Fibroblast of mammary gland (primary cell): ENCODE measurements at regions not wholly inside any gene's neighbourhood (a gene's known extent, or its start where the extent isn't known, plus 50 kb on each side); places are given as distances from the start of the nearest gene placed in this dataset.
A peak's percentile ranks its signal among the peaks of the same experiment; 100 is the strongest.
"Not testable (repeated sequence)": the region's sequence is repeated elsewhere in the genome, so short reads cannot be mapped to it uniquely, and the experiment has no call there.

Experiments used
- DNase-seq: peaks from one replicate; pipeline ENCODE4 v3.0.0-alpha.2; 2010; ENCODE audit warnings: low read depth
- H3K4me3 ChIP-seq: 2 replicates; pipeline ENCODE4 v1.5.1; 2011; ENCODE audit warnings: low read depth, mild to moderate bottlenecking, low read length, moderate library complexity; ENCODE audit not compliant: control insufficient read depth
- TF ChIP-seq, protein P1 (sequence below): conservative IDR thresholded peaks from 2 replicates; pipeline ENCODE4 v1.5.1; 2011; ENCODE audit warnings: low read depth, low read length, inconsistent platforms; ENCODE audit not compliant: control insufficient read depth, insufficient read depth

DNA sequence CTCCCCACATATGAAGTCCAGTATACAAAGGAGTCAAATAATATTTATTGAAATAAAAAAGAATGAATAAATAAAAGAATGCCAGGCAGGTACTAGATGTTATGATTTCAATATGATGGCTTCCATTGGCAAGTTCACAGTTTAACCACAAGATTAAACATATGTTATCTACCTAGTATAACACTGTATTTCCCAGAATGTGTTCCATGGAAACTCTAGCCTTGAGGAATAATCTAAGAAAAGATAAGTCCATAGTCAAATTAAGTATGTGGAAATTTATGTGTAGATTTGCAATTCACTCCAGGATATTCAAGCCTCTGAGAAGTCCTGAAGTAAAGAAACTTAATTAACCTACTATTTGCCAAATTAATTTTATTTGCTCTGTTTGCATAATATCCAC, 71.1 kb upstream of the FMNL2 start:
- TF ChIP-seq, protein P1, sequence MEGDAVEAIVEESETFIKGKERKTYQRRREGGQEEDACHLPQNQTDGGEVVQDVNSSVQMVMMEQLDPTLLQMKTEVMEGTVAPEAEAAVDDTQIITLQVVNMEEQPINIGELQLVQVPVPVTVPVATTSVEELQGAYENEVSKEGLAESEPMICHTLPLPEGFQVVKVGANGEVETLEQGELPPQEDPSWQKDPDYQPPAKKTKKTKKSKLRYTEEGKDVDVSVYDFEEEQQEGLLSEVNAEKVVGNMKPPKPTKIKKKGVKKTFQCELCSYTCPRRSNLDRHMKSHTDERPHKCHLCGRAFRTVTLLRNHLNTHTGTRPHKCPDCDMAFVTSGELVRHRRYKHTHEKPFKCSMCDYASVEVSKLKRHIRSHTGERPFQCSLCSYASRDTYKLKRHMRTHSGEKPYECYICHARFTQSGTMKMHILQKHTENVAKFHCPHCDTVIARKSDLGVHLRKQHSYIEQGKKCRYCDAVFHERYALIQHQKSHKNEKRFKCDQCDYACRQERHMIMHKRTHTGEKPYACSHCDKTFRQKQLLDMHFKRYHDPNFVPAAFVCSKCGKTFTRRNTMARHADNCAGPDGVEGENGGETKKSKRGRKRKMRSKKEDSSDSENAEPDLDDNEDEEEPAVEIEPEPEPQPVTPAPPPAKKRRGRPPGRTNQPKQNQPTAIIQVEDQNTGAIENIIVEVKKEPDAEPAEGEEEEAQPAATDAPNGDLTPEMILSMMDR, result no peak
- H3K4me3 ChIP-seq, result no peak overlapping the region
- no peak for DNase-seq

DNA sequence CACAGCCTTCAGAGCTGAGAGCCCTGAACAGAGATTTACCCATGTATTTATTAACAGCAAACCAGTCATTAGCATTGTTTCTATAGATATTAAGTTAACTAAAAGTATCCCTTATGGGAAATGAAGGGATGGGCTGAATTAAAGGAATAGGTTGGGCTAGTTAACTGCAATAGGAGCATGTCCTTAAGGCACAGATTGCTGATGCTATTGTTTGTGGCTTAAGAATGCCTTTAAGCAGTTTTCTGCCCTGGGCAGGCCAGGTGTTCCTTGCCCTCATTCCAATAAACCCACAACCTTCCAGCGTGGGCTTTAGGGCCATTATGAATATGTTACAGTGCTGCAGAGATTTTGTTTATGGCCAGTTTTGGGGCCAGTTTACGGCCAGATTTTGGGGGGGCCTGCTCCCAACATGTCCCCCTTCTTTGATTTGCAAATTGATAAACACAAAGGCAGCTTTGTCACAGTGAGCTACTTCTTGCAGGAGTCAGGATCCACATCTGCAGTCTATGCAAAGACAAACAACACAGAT, 61.2 kb upstream of the FMNL2 start:
- DNase-seq, H3K4me3 ChIP-seq: not testable (repeated sequence)

DNA sequence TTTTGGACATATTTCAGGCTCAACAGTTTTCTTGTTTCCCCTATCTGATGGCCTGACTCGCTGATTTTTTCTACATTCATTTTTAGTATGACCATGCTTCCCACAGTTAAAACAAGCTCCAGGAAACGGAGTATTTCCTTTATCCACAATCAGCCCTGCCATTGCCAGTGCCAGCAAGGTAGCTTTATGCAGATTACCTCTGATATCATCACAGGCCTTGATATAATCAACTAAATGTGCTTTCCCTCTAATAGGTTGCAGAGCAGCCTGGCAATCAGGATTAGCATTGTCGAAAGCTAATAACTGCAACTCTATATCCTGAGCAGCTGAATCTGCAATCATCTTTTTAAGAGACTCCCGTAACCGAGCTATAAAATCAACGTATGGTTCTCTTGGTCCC, 57.1 kb upstream of the FMNL2 start:
- not testable (repeated sequence) for H3K4me3 ChIP-seq, DNase-seq

DNA sequence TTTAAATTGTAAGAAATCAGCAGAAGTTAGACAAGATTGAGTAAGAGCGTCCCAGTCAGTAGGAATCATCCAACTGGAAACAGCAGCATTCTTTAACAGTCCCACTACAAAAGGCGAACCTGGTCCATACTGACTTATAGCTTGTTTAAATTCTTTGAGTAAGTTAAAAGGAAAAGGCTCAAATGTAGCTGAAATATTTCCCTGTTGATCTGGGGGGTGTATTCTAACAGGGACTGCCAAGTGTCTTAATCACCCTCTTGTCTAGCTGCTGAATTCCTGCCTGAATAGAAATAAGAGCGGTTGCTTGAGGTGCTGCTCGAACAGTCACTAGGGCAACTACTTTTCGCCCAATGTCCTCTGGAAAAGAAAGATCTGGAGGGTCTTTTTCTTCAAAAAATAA, 56.4 kb upstream of the FMNL2 start:
- no peak overlapping the region for H3K4me3 ChIP-seq
- DNase-seq, result no peak
- TF ChIP-seq, protein P1, result no peak

DNA sequence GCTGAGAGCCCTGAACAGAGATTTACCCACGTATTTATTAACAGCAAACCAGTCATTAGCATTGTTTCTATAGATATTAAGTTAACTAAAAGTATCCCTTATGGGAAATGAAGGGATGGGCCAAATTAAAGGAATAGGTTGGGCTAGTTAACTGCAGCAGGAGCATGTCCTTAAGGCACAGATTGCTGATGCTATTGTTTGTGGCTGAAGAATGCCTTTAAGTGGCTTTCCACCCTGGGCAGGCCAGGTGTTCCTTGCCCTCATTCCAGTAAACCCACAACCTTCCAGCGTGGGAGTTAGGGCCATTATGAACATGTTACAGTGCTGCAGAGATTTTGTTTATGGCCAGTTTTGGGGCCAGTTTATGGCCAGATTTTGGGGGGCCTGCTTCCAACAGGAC, 55.6 kb upstream of the FMNL2 start:
- H3K4me3 ChIP-seq, DNase-seq: not testable (repeated sequence)

DNA sequence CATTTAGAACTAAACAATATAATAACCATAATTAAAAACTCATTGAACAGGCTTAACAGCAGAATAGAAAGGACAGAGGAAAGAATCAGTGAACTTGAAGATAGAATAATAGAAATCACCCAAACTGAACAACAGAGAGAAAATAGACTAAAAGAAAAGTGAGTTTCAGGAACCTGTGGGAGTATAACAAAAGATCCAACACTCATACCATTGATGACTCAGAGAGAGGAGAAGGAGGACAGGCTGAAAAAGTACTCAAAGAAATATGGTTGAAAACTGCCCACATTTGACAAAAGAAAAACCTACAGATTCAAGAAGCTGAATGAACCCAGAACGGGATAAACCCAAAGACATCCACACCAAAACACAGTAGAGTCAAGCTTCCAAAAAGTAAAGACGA, 54.2 kb upstream of the FMNL2 start:
- TF ChIP-seq, protein P1, result no peak
- no peak for DNase-seq
- no peak overlapping the region for H3K4me3 ChIP-seq

DNA sequence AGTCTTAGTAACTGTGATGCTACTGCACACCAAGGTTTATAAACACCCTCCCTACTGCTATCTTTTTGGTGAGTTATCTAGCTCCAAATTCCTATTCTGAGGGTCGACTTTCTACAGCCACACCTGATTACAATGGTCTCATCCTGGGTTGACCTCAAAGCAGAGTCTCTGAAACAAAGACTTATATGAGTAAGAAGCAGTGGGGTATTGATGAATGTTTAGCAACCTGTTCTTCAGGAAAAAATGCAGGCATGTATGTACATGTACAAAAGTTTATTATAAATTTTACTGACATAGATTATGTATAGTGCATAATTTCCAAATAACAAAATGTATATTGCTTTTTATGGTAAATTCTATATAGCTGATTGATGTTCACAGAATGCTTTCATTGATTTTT, 51.6 kb upstream of the FMNL2 start:
- no peak overlapping the region for H3K4me3 ChIP-seq
- TF ChIP-seq, protein P1, result no peak
- no peak for DNase-seq

DNA sequence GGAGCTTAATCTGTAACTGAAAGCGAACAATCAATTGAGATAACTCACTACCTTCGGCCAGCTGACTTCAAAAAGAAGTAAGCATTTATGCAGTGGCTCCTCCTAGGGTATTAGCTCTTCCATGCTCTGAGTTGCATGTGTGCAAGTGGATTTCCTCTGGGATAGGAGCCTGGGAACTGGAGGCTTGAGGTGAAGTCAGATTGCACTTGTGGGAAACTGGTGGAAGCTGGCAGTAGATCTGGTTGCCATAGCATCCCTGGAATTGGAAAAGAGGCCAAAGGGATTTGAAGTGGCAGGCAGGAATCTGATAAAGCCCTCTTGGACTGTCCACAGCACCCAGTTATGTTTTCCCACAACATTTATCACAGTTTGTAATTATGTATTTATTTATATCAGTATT, 50.6 kb upstream of the FMNL2 start:
- peak; percentile 13 for DNase-seq
- H3K4me3 ChIP-seq, result no peak overlapping the region
- TF ChIP-seq, protein P1, result no peak
